IMR-90 (cell line): ENCODE measurements at regions not wholly inside any gene's neighbourhood (a gene's known extent, or its start where the extent isn't known, plus 50 kb on each side); places are given as distances from the start of the nearest gene placed in this dataset.

ENCODE experiments used
- ATAC-seq: fragments of 200-7000 bp; cut with Tn5 transposase; 2 replicates; pipeline ENCODE4 v1.9.1; 2020; ENCODE audit warnings: low read depth, mild to moderate bottlenecking, moderate library complexity
- BruUV-seq: library from RNA; stranded (reverse); fragments of 400-500 nt; replicated peaks from 2 replicates; lab custom pipeline; 2021; lab: Mats Ljungman, UMichigan
- CTCF ChIA-PET: fragments of 300-600 bp; formaldehyde crosslinking; extraction: SDS; loops from one replicate; lab custom pipeline; 2021; ENCODE audit warnings: antibody characterized with exemption; lab: Yijun Ruan, JAX
- POLR2A ChIA-PET: fragments of 300-600 bp; sonication (Branson Sonifier 250); formaldehyde crosslinking; loops from one replicate; lab custom pipeline; 2022; ENCODE audit warnings: antibody characterized with exemption; ENCODE audit not compliant: unreplicated experiment; lab: Charles Lee
- DNase-seq: peaks from one replicate; pipeline ENCODE4 v3.0.0; 2013
- H2AFZ ChIP-seq: replicated peaks from 2 replicates; pipeline ENCODE3; 2013; ENCODE audit warnings: low read length, mild to moderate bottlenecking; ENCODE audit not compliant: poor library complexity
- H2AK5ac ChIP-seq: 2 replicates; pipeline ENCODE4 v1.6.1; 2013; ENCODE audit warnings: low read depth, low read length, inconsistent platforms
- H2AK9ac ChIP-seq: replicated peaks from 2 replicates; pipeline ENCODE3; 2013; ENCODE audit warnings: mild to moderate bottlenecking, low read depth, low read length, moderate library complexity; ENCODE audit not compliant: poor library complexity
- H2BK120ac ChIP-seq: 2 replicates; pipeline ENCODE4 v1.6.1; 2013; ENCODE audit warnings: low read depth, low read length, inconsistent platforms
- H2BK15ac ChIP-seq: 3 replicates; pipeline ENCODE4 v1.6.1; 2013; ENCODE audit warnings: low read depth, low read length, inconsistent platforms
- H2BK20ac ChIP-seq: 2 replicates; pipeline ENCODE4 v1.6.1; 2013; ENCODE audit warnings: low read depth, mild to moderate bottlenecking, inconsistent platforms, low read length, moderate library complexity
- H2BK5ac ChIP-seq: 2 replicates; pipeline ENCODE4 v1.6.1; 2013; ENCODE audit warnings: mild to moderate bottlenecking, low read depth, low read length, inconsistent platforms; ENCODE audit not compliant: poor library complexity, severe bottlenecking
- H3K14ac ChIP-seq: replicated peaks from 2 replicates; pipeline ENCODE4 v1.6.1; 2013; ENCODE audit warnings: low read depth, low read length, inconsistent platforms
- H3K18ac ChIP-seq: 2 replicates; pipeline ENCODE4 v1.6.1; 2013; ENCODE audit warnings: low read depth, low read length, control low read depth
- H3K23ac ChIP-seq: 2 replicates; pipeline ENCODE4 v1.6.1; 2013; ENCODE audit warnings: low read depth, low read length, inconsistent platforms
- H3K27ac ChIP-seq: 2 replicates; pipeline ENCODE4 v1.5.1; 2013; ENCODE audit warnings: mild to moderate bottlenecking, control low read depth, low read length; ENCODE audit not compliant: insufficient read depth
- H3K27me3 ChIP-seq: 2 replicates; pipeline ENCODE4 v1.6.1; 2013; ENCODE audit warnings: low read length; ENCODE audit not compliant: control insufficient read depth, insufficient read depth
- H3K36me3 ChIP-seq: 2 replicates; pipeline ENCODE4 v1.6.1; 2013; ENCODE audit warnings: low read length, mixed read lengths; ENCODE audit not compliant: control insufficient read depth, insufficient read depth
- H3K4ac ChIP-seq: 2 replicates; pipeline ENCODE4 v1.6.1; 2013; ENCODE audit warnings: low read depth, low read length, inconsistent platforms
- H3K4me1 ChIP-seq: 2 replicates; pipeline ENCODE4 v1.6.1; 2013; ENCODE audit warnings: low read length, mixed read lengths; ENCODE audit not compliant: control insufficient read depth, insufficient read depth
- H3K4me2 ChIP-seq: 2 replicates; pipeline ENCODE4 v1.6.1; 2013; ENCODE audit warnings: low read depth, mild to moderate bottlenecking, control low read depth, low read length, moderate library complexity
- H3K4me3 ChIP-seq: 2 replicates; pipeline ENCODE4 v1.5.1; 2013; ENCODE audit warnings: low read depth, mild to moderate bottlenecking, control low read depth, low read length, moderate library complexity; ENCODE audit not compliant: insufficient read depth
- H3K56ac ChIP-seq: 2 replicates; pipeline ENCODE4 v1.6.1; 2013; ENCODE audit warnings: low read length, inconsistent platforms; ENCODE audit not compliant: insufficient read depth; ENCODE audit errors: extremely low read depth
- H3K79me1 ChIP-seq, 2 experiments: 2 replicates each; pipeline ENCODE4 v1.6.1; 2013; ENCODE audit warnings: low read length in 2 of 2, inconsistent platforms in 1 of 2, low read depth in 1 of 2
- H3K9ac ChIP-seq: 2 replicates; pipeline ENCODE4 v1.6.1; 2013; ENCODE audit warnings: low read depth, low read length, control low read depth
- H3K9me1 ChIP-seq: 2 replicates; pipeline ENCODE4 v1.6.1; 2013; ENCODE audit warnings: low read length, inconsistent platforms; ENCODE audit not compliant: insufficient read depth
- H3K9me3 ChIP-seq: 2 replicates; pipeline ENCODE4 v1.6.1; 2013; ENCODE audit warnings: low read length; ENCODE audit not compliant: control insufficient read depth, insufficient read depth
- H4K20me1 ChIP-seq: 2 replicates; pipeline ENCODE4 v1.6.1; 2013; ENCODE audit warnings: low read length, inconsistent platforms; ENCODE audit not compliant: insufficient read depth
- H4K5ac ChIP-seq: 2 replicates; pipeline ENCODE4 v1.6.1; 2013; ENCODE audit warnings: mild to moderate bottlenecking, low read depth, low read length, control low read depth
- H4K8ac ChIP-seq, 2 experiments: 2 replicates each; pipeline ENCODE4 v1.6.1; 2013; ENCODE audit warnings: low read depth in 2 of 2, low read length in 2 of 2, control low read depth in 1 of 2, inconsistent platforms in 1 of 2
- H4K91ac ChIP-seq: 2 replicates; pipeline ENCODE4 v1.6.1; 2013; ENCODE audit warnings: low read depth, low read length, inconsistent platforms; ENCODE audit not compliant: insufficient read depth
- CHD1 ChIP-seq: IDR thresholded peaks from 2 replicates; pipeline ENCODE4 v1.6.1; 2012; ENCODE audit warnings: low read depth, low read length, improper control_type of control experiment
- CTCF ChIP-seq: conservative IDR thresholded peaks from 2 replicates; pipeline ENCODE4 v1.5.1; 2012; ENCODE audit warnings: mild to moderate bottlenecking, low read depth, low read length, improper control_type of control experiment
- FOS ChIP-seq: fragments of 150-350 bp; IDR thresholded peaks from 2 replicates; pipeline ENCODE4 v1.6.1; 2016; ENCODE audit warnings: low read depth, low read length
- MAZ ChIP-seq: IDR thresholded peaks from 2 replicates; pipeline ENCODE4 v1.6.1; 2012; ENCODE audit warnings: low read depth, mild to moderate bottlenecking, low read length, improper control_type of control experiment, moderate library complexity, borderline replicate concordance
- MXI1 ChIP-seq: IDR thresholded peaks from 2 replicates; pipeline ENCODE4 v1.6.1; 2012; ENCODE audit warnings: low read depth, mild to moderate bottlenecking, low read length, moderate library complexity, borderline replicate concordance
- NFE2L2 ChIP-seq: fragments of 150-350 bp; IDR thresholded peaks from 2 replicates; pipeline ENCODE4 v1.6.1; 2016; ENCODE audit warnings: low read depth, mild to moderate bottlenecking, low read length
- POLR2A ChIP-seq: IDR thresholded peaks from 2 replicates; pipeline ENCODE4 v1.6.1; 2012; ENCODE audit warnings: mild to moderate bottlenecking, low read depth, low read length
- RCOR1 ChIP-seq: IDR thresholded peaks from 2 replicates; pipeline ENCODE4 v1.6.1; 2012; ENCODE audit warnings: mild to moderate bottlenecking, low read length, improper control_type of control experiment; ENCODE audit not compliant: insufficient replicate concordance
- RFX5 ChIP-seq: IDR thresholded peaks from 2 replicates; pipeline ENCODE4 v1.8.0; 2012; ENCODE audit warnings: low read depth, mild to moderate bottlenecking, low read length, moderate library complexity
- SMC3 ChIP-seq: fragments of 150-350 bp; IDR thresholded peaks from 2 replicates; pipeline ENCODE4 v1.6.1; 2016; ENCODE audit warnings: low read depth, mild to moderate bottlenecking, antibody characterized with exemption, low read length, moderate library complexity
- USF2 ChIP-seq: fragments of 150-350 bp; IDR thresholded peaks from 2 replicates; pipeline ENCODE4 v1.6.1; 2017; ENCODE audit warnings: mild to moderate bottlenecking, antibody characterized with exemption, low read length, low read depth
- WGBS, 2 experiments: methylation state at CpG; one replicate each; pipeline versions ENCODE4 v1.1.5 to v1.1.7; 2013; ENCODE audit warnings: missing lambda C conversion rate in 2 of 2; ENCODE audit not compliant: insufficient read length in 1 of 2; ENCODE audit errors: extremely low coverage in 2 of 2; 5-methylcytosine and 5-hydroxymethylcytosine counted together
- dilution Hi-C: fragments of 300-500 bp; cut with HindIII; formaldehyde crosslinking; loops from one replicate; pipeline ENCODE4 v1.14.3; 2018; ENCODE audit warnings: low sequenced_read_pairs; ENCODE audit not compliant: unreplicated experiment
- in situ Hi-C: fragments of 300-500 bp; cut with MboI; formaldehyde crosslinking; loops from 3 replicates; pipeline ENCODE4 v1.14.3; 2019; ENCODE audit warnings: low sequenced_read_pairs, inconsistent platforms, mixed read lengths
- intact Hi-C: fragments of 100-400 bp; cut with micrococcal nuclease; formaldehyde crosslinking; loops from 2 replicates; pipeline ENCODE4 v1.10.0; 2022

GRCh38 chr2:136666-137065 is 90.4 kb upstream of the FAM110C start:
- H3K9me1 ChIP-seq: no peaks in the 10 kb centered on the region
- H3K36me3 ChIP-seq: no peaks in the 10 kb centered on the region
- no peak overlapping the region for H2BK5ac ChIP-seq
- WGBS, 2 experiments: 40% methylated on average over 2 of the region's 7 CpGs; no CpG with 5 or more reads in 1 of the 2 experiments
- no peak overlapping the region for H2BK15ac ChIP-seq
- H3K4ac ChIP-seq: no peak overlapping the region
- intact Hi-C loops (no loop called here), dilution Hi-C loops (no loop called here), in situ Hi-C loops (no loop called here)
- no peak for TF ChIP-seq POLR2A
- no peak for TF ChIP-seq CHD1
- no peak for TF ChIP-seq CTCF
- no peak for TF ChIP-seq FOS
- TF ChIP-seq NFE2L2: no peak
- TF ChIP-seq RFX5: no peak
- no peak for TF ChIP-seq MAZ
- no peak for TF ChIP-seq SMC3
- no peak for TF ChIP-seq RCOR1
- TF ChIP-seq MXI1: no peak
- TF ChIP-seq USF2: no peak
- no peak overlapping the region for H3K56ac ChIP-seq
- H3K23ac ChIP-seq: no peak overlapping the region
- ATAC-seq: no peak
- H4K20me1 ChIP-seq: no peaks in the 10 kb centered on the region
- DNase-seq: no peak
- no peak overlapping the region for H2AK5ac ChIP-seq
- H3K79me1 ChIP-seq: no peaks in the 10 kb centered on the region
- ChIA-PET POLR2A (no interaction called here), CTCF (no interaction called here)
- H2AK9ac ChIP-seq: no peak overlapping the region
- no peak overlapping the region for H3K14ac ChIP-seq
- no peaks in the 10 kb centered on the region for H3K27me3 ChIP-seq
- H3K4me3 ChIP-seq: no peak overlapping the region
- H3K9ac ChIP-seq: no peak overlapping the region
- H4K5ac ChIP-seq: no peak overlapping the region
- BruUV-seq: no TSS peak
- no peak overlapping the region for H2BK20ac ChIP-seq
- H3K18ac ChIP-seq: no peak overlapping the region
- H2AFZ ChIP-seq: no peak overlapping the region
- H4K91ac ChIP-seq: no peak overlapping the region
- no peak overlapping the region for H4K8ac ChIP-seq
- H3K4me1 ChIP-seq: no peaks in the 10 kb centered on the region
- H3K4me2 ChIP-seq: no peak overlapping the region
- H3K27ac ChIP-seq: no peak overlapping the region
- peaks cover 17% of the 10 kb centered on the region for H3K9me3 ChIP-seq
- H2BK120ac ChIP-seq: no peak overlapping the region
